ENCODE measurements at regions not wholly inside any gene's neighbourhood (a gene's known extent, or its start where the extent isn't known, plus 50 kb on each side); places are given as distances from the start of the nearest gene placed in this dataset.

GRCh38 chr4:71277353-71277752, 61.5 kb upstream of the SLC4A4 start:
- no peak for DNase-seq (ENCODE audit: low spot score)

DNA sequence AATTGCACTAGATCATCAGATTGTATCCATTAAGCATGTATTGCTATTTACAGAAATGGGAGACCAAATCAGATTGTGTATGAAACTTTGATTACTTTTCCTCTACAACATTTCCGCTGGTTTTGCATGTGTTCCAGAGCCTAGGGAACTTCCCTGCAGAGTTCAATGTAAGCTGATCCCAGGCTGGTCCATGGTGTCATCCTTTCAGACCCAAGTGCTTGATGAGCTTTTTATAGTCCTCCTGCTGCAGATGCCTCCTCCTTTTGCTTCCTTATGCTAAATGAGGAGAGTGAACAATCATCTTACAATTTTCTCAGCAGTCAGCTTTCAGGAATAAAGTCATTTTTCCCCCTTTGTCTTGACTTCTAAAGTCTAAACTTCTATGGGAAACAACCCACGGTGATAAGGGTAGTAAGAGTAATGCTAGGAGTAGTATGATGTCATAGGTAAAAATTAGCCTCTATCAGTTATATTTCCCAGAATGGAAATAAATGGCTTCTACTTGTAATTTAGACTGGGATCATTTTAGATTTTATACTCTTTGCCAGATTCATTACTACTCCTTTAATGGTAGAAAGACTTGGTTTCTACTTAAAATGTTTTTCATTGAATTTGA, 55.1 kb upstream of the SLC4A4 start:
- DNase-seq (ENCODE audit: low spot score): no peak

GRCh38 chr4:71287305-71287704, 51.5 kb upstream of the SLC4A4 start:
- no peak for DNase-seq (ENCODE audit: low spot score)

DNA sequence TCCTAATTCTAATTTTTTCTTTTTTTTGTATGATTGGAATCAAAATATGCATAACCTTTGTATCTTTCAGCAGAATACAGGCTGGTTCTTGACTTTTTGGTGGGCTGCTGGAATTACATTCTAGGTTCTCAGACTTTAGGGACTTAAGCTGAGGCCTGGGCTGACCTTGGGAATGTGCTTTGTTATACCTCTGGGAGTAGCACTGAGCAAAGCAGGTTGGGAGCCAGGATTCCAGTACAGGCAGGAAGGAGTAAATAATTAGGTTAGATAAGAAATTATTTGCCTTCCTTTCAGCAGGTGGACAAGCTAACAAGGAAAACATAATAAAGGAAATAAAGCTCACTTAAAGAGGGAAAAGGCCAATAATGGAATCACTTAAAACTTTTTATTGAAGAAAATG, 49.9 kb upstream of the SLC4A4 start:
- no peak for DNase-seq (ENCODE audit: low spot score)

All from pons (tissue), 1 donor.